ENCODE measurements at regions not wholly inside any gene's neighbourhood (a gene's known extent, or its start where the extent isn't known, plus 50 kb on each side); places are given as distances from the start of the nearest gene placed in this dataset.

DNA sequence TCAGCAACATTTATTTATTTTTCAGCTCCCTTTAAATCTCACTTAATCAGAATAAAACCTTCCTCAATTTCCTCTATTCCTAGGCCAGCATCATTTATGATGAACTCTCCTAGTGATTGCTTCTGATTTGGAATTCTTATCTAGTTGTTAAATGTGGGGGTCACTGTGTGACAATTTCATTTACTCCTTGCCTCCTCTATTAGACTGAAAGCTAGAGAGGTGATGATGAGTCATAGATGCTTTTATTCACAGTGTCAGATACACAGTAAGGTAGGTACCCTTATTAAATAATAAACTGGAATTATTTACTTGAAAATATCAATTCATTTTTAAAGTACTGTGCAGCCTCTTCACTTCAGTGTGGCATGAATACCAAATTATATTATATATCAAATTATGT is 960.6 kb downstream of the MAT2B start:
- peaks cover 9% of the 10 kb centered on the region for H3K4me1 Mint-ChIP-seq
- Histone ChIP-seq H3K4me1 (ENCODE audit: control insufficient read depth, insufficient read depth, low read length) (peaks cover 4% of the 10 kb centered on the region), H3K9me3 (ENCODE audit: control insufficient read depth, low read length) (no peaks in the 10 kb centered on the region), H3K27ac (ENCODE audit: low read depth, low read length) (no peak overlapping the region), H3K9ac (ENCODE audit: extremely low read depth, low read length, poor library complexity, severe bottlenecking) (no peak overlapping the region), H3K36me3 (ENCODE audit: control insufficient read depth, insufficient read depth, low read length) (no peaks in the 10 kb centered on the region), H3K27me3 (ENCODE audit: control insufficient read depth, insufficient read depth, low read length, poor library complexity, severe bottlenecking) (no peaks in the 10 kb centered on the region), H3K4me3 (ENCODE audit: low read length) (no peak overlapping the region)
- no peak overlapping the region for H3K27ac Mint-ChIP-seq
- no peaks in the 10 kb centered on the region for H3K27me3 Mint-ChIP-seq (ENCODE audit: insufficient read depth)
- TF ChIP-seq, protein P1, sequence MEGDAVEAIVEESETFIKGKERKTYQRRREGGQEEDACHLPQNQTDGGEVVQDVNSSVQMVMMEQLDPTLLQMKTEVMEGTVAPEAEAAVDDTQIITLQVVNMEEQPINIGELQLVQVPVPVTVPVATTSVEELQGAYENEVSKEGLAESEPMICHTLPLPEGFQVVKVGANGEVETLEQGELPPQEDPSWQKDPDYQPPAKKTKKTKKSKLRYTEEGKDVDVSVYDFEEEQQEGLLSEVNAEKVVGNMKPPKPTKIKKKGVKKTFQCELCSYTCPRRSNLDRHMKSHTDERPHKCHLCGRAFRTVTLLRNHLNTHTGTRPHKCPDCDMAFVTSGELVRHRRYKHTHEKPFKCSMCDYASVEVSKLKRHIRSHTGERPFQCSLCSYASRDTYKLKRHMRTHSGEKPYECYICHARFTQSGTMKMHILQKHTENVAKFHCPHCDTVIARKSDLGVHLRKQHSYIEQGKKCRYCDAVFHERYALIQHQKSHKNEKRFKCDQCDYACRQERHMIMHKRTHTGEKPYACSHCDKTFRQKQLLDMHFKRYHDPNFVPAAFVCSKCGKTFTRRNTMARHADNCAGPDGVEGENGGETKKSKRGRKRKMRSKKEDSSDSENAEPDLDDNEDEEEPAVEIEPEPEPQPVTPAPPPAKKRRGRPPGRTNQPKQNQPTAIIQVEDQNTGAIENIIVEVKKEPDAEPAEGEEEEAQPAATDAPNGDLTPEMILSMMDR (conservative IDR thresholded peaks at IDR 0.05) = no peak
- no peaks in the 10 kb centered on the region for H3K36me3 Mint-ChIP-seq (ENCODE audit: low read depth)
- no peak for DNase-seq
- no peak overlapping the region for H3K4me3 Mint-ChIP-seq
- no peaks in the 10 kb centered on the region for H3K9me3 Mint-ChIP-seq

DNA sequence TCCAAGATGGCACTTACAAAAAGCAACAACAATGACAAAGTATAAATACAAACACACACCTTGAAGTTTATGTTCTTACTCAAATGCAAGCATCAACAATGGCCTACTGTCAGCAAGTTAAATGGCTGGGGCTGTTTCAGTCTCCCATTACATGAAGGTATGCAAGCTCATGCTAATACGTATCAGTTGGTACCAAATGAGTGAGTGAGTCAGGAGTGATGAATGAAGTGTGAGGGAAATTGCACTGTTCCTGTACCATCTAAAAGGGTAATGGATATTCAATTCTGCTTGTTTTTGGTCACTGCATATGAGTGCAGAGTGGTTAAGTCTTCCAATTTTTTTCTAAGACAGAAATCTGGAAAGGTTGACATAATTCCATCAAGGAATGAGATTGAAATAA is 964.9 kb downstream of the MAT2B start:
- H3K9me3 ChIP-seq (ENCODE audit: control insufficient read depth, low read length) = no peaks in the 10 kb centered on the region
- Mint-ChIP-seq H3K27ac (no peak overlapping the region), H3K4me3 (no peak overlapping the region), H3K4me1 (no peaks in the 10 kb centered on the region), H3K9me3 (peaks cover 6% of the 10 kb centered on the region), H3K27me3 (ENCODE audit: insufficient read depth) (no peaks in the 10 kb centered on the region), H3K36me3 (ENCODE audit: low read depth) (no peaks in the 10 kb centered on the region)
- no peak for DNase-seq
- no peak overlapping the region for H3K9ac ChIP-seq (ENCODE audit: extremely low read depth, low read length, poor library complexity, severe bottlenecking)
- no peaks in the 10 kb centered on the region for H3K36me3 ChIP-seq (ENCODE audit: control insufficient read depth, insufficient read depth, low read length)
- H3K27me3 ChIP-seq (ENCODE audit: control insufficient read depth, insufficient read depth, low read length, poor library complexity, severe bottlenecking) = no peaks in the 10 kb centered on the region
- 83 to 86% methylated on average over 1 of the region's 1 CpG for WGBS, 2 experiments (ENCODE audit: insufficient coverage in 1 of 2, insufficient read length in 1 of 2)
- no peaks in the 10 kb centered on the region for H3K4me1 ChIP-seq (ENCODE audit: control insufficient read depth, insufficient read depth, low read length)
- H3K4me3 ChIP-seq (ENCODE audit: low read length) = no peak overlapping the region
- TF ChIP-seq, protein P1 (conservative IDR thresholded peaks at IDR 0.05) = no peak
- no peak overlapping the region for H3K27ac ChIP-seq (ENCODE audit: low read depth, low read length)

DNA sequence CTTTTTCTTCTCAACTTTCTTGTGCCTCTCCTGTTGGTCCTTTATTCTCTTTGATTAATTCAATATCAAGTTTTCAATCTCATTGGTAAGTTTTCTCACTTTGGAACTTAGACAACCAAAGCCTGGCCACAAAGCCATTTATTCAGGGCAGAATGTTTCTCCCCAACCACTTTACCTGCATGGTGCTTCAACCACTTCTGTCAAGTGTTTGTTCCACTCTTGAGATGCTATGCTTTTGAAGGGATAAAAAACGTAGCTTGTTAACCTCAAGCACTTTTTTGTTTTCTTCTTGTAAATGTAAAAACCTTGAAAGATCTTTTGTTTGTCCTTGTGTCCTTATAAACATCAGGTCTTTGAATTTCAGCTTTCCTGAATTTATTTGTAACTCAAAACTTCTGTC is 966.7 kb downstream of the MAT2B start:
- 74 to 88% methylated on average over 1 of the region's 1 CpG for WGBS, 2 experiments (ENCODE audit: insufficient coverage in 1 of 2, insufficient read length in 1 of 2)
- H3K4me1 ChIP-seq (ENCODE audit: control insufficient read depth, insufficient read depth, low read length) = no peaks in the 10 kb centered on the region
- Mint-ChIP-seq H3K27me3 (ENCODE audit: insufficient read depth) (no peaks in the 10 kb centered on the region), H3K4me1 (peaks cover 12% of the 10 kb centered on the region), H3K9me3 (peaks cover 6% of the 10 kb centered on the region), H3K4me3 (no peak overlapping the region), H3K36me3 (ENCODE audit: low read depth) (no peaks in the 10 kb centered on the region), H3K27ac (no peak overlapping the region)
- no peak for DNase-seq
- no peak overlapping the region for H3K9ac ChIP-seq (ENCODE audit: extremely low read depth, low read length, poor library complexity, severe bottlenecking)
- no peak overlapping the region for H3K4me3 ChIP-seq (ENCODE audit: low read length)
- TF ChIP-seq, protein P1 (conservative IDR thresholded peaks at IDR 0.05) = no peak
- no peaks in the 10 kb centered on the region for H3K9me3 ChIP-seq (ENCODE audit: control insufficient read depth, low read length)
- H3K27ac ChIP-seq (ENCODE audit: low read depth, low read length) = no peak overlapping the region
- H3K36me3 ChIP-seq (ENCODE audit: control insufficient read depth, insufficient read depth, low read length) = no peaks in the 10 kb centered on the region
- no peaks in the 10 kb centered on the region for H3K27me3 ChIP-seq (ENCODE audit: control insufficient read depth, insufficient read depth, low read length, poor library complexity, severe bottlenecking)

All from endodermal cell (in vitro differentiated cells).